Femur (tissue), 1 donor: ENCODE measurements at regions not wholly inside any gene's neighbourhood (a gene's known extent, or its start where the extent isn't known, plus 50 kb on each side); places are given as distances from the start of the nearest gene placed in this dataset.

ENCODE experiments used
- DNase-seq: peaks from one replicate; pipeline ENCODE4 v3.0.0-alpha.2; 2017

DNA sequence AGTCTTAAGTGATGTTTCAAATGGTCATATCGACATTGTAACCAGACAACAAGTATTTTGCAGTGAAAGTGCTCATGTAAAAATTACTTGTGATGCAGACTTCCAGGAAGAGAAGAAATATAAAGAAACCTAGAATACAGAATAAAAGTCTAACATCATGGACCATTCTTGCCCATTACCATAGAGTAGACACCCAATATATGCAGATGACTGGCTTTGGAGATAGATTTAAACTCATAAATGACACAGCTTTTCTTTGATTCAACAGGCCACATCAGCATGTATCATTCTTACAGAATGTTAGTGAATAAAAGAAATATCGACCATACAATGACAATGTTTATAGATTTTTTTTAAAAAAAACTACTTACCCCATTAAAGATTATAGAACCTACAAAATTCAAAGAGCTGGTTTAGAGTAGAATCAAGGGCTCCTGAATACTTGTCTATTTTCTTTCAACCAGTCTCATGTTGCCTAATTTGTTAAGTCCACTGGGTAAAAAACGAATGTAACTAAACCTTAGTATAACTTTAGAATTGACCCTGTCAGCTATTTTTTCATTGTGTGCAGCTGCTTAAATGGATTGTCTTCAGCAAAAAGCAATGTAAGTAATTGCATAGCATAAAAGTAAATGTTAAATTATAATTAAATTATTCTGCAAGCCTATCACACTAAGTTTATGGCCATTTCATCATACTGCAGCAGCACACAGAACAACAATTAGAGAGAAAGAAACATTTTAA is 268.7 kb upstream of the AGTR1 start:
- DNase-seq, result no peak

DNA sequence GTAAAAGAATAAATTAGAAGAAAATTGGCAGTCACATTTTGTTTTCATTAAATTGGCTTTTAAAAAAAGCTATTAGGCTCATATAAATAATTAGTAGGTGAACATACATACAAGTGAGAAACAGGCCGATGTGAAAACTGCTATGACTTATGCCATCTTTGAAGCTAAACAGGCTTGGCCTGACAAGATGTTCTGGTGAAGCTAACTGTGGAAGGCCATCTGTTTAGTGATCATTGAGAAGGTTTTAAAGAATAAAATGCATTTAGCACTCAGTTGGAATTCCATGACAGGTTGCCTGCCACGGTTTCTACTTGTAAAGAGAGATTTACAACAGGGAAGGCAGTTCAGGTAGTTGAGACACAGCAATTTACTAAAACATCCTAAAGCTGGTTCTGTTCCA is 264.0 kb upstream of the AGTR1 start:
- DNase-seq, result no peak

DNA sequence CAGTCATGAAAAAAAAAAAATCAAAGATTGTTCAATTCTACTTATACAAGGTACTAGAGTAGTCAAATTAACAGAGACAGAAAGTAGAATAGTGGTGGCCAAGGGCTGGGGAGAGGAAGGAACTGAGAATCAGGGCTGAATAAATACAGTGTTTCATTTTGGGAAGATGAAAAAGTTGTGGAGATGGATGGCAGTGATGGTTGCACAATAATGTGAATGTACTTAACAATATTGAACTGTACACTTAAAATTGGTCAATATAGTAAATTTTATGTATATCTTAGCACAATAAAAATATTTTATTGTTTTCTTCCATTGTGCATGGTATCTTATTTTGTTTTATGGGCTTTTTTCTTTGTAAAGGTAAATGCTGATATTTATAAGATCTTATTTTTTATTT is 262.2 kb upstream of the AGTR1 start:
- no peak for DNase-seq

DNA sequence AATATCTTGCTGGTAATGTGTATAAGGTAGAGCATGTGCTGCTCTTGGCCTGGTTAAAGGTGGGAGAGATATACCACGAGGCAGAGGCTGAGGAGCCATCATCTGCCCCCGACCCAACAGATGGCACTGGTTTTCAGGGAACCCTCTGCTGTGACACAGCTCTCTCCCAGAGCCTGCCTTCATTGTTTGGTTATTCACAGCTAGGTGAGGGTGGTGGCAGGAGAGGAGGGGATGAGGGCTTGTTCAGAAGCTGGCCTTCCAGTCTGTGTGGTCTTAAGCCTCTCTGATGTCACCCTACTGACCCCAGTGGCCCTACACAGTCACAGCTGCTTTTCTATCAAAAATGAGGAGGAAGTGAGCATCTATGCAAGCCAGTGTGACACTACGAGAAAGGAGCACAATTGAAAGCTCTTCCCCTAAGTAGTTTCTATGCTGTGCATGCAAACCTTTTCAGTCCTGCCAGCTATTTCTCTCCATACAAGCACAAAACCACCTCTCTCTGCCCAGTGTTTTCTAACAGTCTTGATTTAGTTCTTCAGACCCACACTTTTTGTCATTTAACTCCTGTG is 258.4 kb upstream of the AGTR1 start:
- no peak for DNase-seq

DNA sequence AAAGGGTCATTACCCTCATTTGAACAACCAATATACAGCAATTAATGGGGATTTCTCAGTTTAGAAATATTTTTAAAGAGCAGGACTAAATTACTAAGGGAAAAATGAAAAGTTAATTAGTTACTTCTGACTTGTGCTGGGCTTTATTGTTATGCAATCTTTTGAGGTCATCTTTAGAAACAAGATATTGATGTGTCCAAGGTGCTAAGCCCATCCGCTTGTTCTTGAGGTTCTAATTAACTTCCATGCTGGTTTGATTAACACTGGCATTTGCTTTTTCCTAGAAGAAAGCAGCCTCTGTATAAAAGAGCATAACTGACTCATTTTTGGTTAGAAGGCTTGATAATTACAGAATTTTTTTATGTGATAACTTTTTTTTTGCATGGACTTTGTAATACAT is 256.5 kb upstream of the AGTR1 start:
- DNase-seq, result no peak

DNA sequence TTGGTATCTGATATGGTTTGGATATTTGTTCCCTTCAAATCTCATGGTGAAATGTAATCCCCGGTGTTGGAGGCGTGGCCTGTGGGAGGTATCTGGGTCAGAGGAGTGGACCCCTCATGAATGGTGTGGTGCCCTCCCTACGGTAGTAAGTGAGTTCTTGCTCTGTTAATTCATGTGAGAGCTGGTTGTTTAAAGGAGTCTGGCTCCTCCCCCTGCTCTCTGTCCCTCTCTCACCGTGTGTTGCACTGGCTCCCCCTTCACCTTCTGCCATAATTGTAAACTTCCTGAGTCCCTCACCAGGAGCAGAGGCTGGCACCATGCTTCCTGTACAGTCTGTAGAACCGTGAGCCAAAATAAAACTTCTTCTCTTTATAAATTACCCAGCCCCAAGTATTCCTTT is 246.9 kb upstream of the AGTR1 start:
- no peak for DNase-seq

DNA sequence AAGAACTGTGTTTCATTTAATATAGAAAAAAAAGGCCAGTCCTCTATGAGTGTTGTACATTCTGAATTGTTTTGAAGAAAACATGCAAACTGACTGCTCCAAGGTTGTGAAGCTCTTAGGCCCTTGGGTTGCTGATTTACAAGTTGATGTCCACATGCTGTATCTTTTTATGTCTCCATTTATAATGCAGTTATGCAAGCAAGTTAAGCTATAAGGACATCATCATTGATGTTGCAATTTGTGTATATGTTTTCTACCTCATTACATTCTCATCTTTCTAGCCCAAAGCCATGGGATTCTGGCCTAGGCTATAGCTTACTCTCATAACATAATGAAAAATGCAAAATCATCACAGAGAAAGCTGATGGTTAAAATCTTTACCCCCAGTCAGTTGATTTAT is 245.7 kb upstream of the AGTR1 start:
- DNase-seq, result no peak

DNA sequence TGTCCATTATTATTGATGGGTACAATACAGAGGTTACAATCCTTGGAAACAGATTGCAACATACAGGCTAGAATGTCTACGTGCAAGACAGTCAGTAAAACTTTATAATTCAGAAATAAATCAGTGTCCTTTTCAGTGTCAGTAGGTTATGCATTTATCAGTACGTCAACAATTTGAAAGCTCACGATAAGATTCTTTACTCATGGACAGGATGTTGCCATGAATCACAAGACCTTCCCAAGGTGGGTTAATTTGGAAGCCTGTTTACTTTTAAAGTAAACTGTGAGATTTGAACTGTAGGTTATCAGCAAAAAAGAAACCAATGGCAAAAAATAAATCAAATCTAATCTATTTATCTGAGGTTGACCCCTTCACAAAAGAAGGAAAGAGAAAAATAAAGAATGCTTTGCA is 243.9 kb upstream of the AGTR1 start:
- DNase-seq, result no peak

DNA sequence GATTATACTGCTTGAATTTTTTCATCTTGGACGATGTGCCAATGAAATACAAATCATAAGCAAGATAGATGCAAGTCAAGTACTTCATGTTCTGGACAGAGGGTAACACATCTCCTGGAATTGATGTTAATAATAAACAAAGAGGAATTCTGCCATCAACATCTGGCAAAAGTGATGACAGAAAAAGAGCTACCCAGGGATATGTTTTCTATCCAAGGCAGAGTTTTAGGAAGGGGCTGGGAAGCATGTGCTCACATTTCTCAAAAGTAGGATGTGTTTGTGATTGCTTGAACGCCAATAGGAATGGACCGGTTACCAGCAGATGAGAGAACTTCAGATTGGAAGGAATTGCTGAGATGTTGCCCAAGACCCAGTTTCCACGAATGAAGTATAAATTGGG is 242.6 kb upstream of the AGTR1 start:
- peak; percentile 36 for DNase-seq

DNA sequence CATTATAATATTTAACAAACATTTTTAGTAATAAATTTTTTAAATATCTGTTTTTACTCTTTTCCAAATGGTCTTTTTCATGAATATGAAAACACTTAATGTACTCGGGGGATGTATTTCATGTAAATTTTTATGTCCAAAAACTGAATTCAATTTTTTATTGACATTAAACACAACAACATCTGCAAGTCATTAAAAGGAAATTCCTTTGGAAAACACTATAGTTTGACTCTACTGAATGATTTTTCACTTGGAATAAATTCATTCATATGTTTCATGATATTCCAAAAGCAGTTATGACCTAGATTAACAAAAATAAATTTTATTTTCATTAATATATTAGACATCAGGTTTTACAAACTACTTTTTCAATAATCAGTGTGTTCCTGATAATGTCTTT is 239.8 kb upstream of the AGTR1 start:
- DNase-seq, result no peak

DNA sequence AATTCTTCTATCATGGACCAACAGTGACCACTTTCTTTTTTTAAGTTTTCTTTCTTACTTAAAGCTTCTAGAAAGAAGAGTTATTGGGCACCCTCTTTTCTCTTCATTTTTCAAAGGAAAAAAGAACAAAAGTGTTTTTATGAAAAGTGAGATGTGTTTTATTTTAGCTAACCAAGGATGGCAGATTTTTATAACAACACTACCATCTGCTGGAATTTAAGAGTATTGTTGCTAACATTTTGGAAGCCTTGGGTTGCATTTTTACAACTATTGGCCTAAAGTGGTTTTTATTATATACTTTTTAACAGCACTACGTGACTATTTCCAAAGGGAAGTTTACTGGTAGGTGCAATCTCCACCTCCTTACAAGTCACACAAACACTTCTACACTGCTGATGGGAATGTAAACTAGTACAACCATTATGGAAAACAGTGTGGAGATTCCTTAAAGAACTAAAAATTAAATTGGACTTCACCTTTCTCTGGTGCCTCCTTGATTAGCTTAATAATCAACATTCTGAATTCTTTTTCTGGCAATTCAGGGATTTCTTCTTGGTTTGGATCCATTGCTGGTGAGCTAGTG is 237.7 kb upstream of the AGTR1 start:
- DNase-seq, result no peak

DNA sequence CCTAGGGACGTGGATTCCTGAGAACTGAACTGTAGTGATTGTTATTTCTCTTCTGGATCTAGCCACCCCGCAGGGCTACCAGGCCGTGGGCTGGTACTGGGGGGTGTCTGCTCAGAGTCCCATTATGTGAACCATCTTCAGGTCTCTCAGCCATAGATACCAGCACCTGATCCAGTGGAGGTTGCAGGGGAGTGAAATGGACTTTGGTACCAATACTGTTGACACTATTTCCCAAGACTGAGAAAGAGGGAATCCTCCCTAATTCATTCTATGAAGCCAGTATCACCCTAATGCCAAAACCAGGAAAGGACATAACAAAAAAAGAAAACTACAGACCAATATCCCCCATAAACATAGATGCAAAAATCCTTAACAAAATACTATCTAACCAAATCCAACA is 237.0 kb upstream of the AGTR1 start:
- DNase-seq, result no peak

DNA sequence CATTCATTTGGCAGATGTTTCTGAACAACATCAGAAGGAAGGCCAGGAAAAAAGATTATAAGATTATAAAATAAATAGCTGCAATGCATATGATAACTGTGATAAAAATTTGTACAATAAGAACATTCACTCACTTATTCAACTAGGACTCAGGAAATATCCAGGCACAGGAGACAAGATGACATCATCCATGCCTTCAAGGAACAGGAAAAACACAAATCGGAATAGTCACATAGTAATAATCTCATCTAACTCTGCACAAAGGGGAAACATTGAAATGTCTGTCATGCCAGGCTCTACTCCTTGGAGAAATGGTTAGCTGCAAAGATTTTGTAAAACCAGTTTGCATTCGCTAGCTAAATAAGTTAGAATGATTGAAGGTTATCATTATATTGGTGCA is 233.5 kb upstream of the AGTR1 start:
- no peak for DNase-seq

DNA sequence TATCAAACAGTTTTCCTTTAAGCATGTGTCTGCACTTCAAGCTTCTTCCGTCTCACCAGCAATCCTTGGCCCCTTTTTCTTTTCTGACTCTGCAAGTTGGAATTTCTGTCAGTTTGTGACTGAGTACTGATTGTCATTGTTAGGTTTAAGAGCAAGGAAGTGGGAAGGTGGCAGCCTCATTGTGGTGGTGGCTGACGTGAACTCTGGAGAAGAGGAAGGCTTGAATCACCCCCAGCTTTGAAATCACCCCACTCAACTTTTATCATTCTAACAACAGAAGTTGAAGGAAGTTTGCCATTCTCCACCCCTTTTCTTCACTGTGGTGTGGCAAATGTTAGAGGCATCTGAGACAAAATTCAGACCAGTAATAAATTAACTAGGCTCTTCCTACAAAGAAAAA is 231.6 kb upstream of the AGTR1 start:
- DNase-seq, result no peak

DNA sequence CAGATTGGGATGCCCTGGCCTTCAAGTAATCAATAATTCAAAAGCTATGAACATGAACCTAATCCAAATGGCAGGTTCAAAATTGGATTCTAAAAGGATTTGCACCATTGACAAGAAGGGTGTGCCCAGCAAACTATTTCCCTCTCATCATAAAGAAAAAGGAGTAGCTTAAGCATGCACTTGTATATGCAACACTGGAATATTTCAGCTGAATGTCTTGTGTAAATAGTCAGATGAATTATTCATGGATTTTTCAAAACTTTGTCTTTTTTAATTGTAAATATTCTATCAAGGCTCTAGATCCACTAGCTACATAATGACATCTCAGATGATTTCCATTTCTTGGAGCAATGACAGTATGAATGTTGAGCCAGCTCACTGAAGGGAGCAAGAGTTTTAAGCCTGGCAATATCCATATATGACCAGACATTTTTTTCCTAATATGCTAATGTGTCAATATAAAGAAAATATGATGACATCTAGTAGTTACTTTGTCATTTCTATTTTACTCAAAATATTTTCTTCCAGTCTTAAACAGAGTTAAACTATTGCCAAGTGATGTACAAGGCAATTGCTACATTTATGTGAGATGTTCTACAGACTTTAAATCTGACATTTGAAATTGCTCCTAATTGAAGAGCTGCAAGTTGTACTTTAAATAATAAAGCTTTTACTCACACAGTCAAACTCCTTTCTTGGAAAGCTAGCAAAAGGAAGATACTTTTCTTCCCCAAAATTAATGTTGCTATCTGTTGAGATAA is 230.5 kb upstream of the AGTR1 start:
- no peak for DNase-seq

DNA sequence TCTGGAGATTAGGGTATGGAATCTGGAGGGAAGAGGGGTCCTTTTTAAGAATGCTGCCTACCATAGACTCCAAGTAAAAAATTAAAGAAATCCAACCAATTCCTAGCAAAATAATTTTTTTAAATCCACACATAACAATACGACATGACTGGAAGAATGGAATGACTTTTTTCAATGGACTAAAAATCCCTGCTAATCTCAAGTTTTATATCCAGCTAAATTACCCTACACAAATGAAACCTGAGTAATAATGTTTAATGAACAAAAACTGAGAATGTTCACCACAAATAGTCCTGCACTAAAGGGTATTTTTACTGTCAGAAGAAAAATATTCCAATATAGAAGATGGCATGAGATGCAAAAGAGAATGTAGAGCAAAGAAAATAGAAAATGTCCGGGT is 220.3 kb upstream of the AGTR1 start:
- no peak for DNase-seq

DNA sequence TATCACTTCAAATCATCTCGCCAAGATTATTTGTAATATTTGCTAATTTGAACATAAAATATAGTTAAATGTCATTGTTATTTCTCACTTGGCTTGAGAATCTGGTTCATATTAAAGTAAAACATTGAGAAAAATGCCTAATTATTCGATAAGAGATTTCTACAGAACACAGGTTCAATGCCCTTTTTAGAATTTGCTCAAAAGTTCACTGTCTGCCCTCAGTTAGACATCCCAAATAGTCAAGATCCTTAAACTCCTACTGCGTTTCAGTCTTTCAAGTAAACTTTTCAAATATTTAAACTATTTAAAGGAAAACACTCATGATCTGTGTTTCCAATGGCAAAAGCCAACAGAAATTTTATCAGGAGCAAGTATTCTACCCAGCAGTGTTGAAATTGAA is 204.1 kb upstream of the AGTR1 start:
- no peak for DNase-seq

DNA sequence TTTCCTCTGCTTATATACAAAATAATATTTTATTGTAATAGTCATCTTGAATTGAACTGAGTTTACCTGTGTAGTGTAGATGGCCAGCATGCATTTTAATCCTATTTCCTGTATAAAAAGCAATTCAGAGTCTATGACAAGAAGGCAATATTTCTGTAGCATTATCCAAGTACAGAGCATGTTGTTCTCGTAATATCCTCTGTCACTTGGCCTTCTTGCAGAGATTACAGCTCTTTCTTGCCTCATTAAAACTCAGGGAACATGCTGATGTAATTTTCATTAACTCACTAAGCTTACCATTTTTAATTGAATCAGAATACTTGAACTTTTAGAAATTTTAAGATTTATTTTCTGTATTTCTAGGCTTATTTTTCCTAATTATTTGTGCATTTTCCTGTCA is 203.3 kb upstream of the AGTR1 start:
- DNase-seq, result no peak

DNA sequence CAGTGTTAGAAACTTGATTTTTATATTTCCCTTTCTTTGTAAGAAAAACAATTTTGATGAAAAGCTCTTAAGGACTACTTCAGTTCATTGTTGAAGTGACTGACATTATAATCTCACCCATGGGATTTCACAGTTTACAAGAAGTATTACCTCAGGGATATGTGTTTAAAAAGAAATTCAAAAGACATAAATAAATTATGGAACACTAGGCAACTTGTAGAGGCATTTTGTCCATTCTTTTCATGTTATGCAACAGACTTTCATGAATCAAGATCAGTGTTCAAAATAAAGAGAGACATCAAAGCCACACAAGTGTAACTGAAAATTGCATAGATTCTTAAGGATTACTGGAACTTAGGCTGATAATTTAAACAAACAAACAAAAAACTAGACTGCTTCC is 196.8 kb upstream of the AGTR1 start:
- no peak for DNase-seq

DNA sequence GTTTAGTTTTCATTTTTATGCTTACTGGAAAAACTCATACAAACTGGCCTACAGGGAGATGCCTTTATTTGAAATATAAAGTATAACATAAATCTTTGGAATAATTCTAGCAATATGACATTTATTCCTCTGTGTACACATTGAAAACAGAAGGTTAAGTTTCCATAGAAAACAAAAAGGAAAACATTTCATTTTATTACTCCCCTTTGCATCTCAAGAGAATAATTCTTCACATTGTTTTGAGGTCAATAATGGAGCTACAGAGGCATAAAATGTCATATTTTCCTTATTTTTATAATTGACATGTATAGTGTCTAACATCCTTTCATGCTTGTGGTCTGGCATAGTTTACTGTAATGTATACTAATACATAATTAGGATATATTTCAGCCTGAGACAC is 187.6 kb upstream of the AGTR1 start:
- DNase-seq, result no peak

DNA sequence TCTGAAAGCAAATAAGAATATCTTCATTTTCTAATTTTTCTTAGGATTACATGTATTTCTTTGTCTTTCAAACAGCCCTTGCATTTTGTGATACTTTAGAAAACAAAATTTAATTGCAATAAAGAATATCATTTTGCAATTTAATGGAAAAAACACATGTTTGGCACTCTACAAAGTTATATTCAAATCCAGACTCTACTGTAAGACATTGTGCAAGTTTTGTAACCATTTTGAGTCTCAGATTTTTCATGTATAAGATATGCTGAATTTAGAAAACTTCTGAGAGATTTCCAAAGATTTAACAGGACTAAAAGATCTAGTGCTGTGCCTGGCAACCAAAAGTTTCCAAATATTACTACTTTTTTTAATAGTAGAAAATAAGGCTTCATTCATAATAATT is 187.1 kb upstream of the AGTR1 start:
- DNase-seq, result no peak

DNA sequence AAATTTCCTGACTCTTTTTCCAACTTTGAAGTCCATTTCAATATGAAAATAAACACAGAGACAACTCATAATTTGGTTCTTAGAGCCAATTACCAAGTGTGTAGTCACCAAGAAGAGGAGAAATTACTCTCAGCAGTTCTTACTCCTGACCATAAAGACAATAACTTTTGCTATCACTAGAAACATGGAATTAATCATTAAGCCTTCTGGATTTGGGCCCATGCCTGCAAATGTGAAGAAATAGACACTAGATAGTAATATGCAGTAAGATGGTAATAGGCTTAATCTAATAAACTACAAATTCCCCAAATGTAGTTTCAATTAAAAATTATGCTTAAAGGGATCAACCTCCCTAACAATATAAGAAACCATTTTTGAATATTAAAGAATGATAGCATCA is 185.1 kb upstream of the AGTR1 start:
- no peak for DNase-seq

DNA sequence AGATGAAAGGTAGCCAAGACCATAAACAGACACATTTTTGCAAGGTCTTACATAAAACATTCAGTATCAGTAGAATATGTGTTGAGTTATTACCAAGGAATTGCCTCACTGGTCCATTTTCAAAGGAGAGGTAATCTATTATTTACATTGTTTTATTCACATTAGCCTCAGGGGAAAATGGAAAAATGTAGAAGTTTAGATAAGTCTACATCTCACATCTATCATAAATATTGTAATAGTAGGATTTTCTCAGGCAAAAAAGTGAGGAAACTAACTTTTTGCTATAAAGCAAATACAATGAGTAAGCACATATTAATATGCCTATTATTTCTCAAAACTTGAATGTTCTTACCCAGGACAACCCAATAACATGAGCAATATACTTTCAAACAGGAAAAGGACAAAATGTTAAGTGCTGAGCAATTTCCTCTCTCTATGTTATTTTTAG is 184.6 kb upstream of the AGTR1 start:
- DNase-seq, result no peak

DNA sequence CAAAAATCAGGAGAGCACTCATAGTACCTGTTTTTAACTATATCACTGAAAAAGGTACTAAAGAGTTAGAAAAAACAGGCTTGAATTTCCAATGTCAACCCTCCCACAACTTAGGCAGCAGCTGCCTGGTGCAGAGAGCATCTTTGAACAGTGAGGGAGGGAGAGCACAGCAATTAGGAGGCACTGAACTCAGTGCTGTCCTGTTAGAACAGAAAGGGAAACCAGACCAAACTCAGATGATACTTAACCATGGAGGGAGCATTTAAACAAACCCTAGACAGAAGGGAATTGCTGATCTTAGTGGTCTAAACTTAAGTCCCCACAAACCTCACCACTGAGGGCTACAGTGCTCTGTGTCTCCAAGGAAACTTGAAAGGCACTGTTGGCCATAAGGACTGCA is 179.2 kb upstream of the AGTR1 start:
- no peak for DNase-seq
